ENCODE measurements at regions not wholly inside any gene's neighbourhood (a gene's known extent, or its start where the extent isn't known, plus 50 kb on each side); places are given as distances from the start of the nearest gene placed in this dataset.

GRCh38 chr1:173360487-173361063 is 116.6 kb upstream of the PRDX6 start:
- no peak for TF ChIP-seq TCF12 (IDR thresholded peaks at IDR 0.05; ENCODE audit: low read depth)
- TF ChIP-seq TAF1 (IDR thresholded peaks at IDR 0.05; ENCODE audit: low read depth): no peak
- TF ChIP-seq EGR1 (IDR thresholded peaks at IDR 0.05): no peak
- TF ChIP-seq FOXM1 (IDR thresholded peaks at IDR 0.05; ENCODE audit: borderline replicate concordance, low read depth): no peak
- TF ChIP-seq EP300 (IDR thresholded peaks at IDR 0.05; ENCODE audit: borderline replicate concordance): no peak

GRCh38 chr1:173362543-173362942 is 114.6 kb upstream of the PRDX6 start:
- no peak for TF ChIP-seq MAX (IDR thresholded peaks at IDR 0.05)
- TF ChIP-seq USF1 (IDR thresholded peaks at IDR 0.05): no peak
- no peak for TF ChIP-seq EP300 (IDR thresholded peaks at IDR 0.05; ENCODE audit: borderline replicate concordance)
- TF ChIP-seq REST (IDR thresholded peaks at IDR 0.05; ENCODE audit: low read depth): no peak
- TF ChIP-seq TAF1 (IDR thresholded peaks at IDR 0.05; ENCODE audit: low read depth): no peak
- TF ChIP-seq CREB1 (IDR thresholded peaks at IDR 0.05; ENCODE audit: low read depth): no peak
- no peak for TF ChIP-seq NFIC (IDR thresholded peaks at IDR 0.05)
- no peak for TF ChIP-seq TCF12 (IDR thresholded peaks at IDR 0.05; ENCODE audit: low read depth)
- no peak for TF ChIP-seq FOXM1 (IDR thresholded peaks at IDR 0.05; ENCODE audit: borderline replicate concordance, low read depth)
- no peak for TF ChIP-seq ZBTB7A (IDR thresholded peaks at IDR 0.05; ENCODE audit: low read depth)

GRCh38 chr1:173364827-173365226 is 112.3 kb upstream of the PRDX6 start:
- TF ChIP-seq MAX (IDR thresholded peaks at IDR 0.05) (no peak), RAD21 (IDR thresholded peaks at IDR 0.05; ENCODE audit: low read depth) (no peak), EP300 (IDR thresholded peaks at IDR 0.05; ENCODE audit: borderline replicate concordance) (no peak), TAF1 (IDR thresholded peaks at IDR 0.05; ENCODE audit: low read depth) (no peak), CEBPB (IDR thresholded peaks at IDR 0.05) (no peak), EGR1 (IDR thresholded peaks at IDR 0.05) (no peak), NFIC (IDR thresholded peaks at IDR 0.05) (no peak), TEAD4 (IDR thresholded peaks at IDR 0.05) (no peak), ZBTB7A (IDR thresholded peaks at IDR 0.05; ENCODE audit: low read depth) (no peak), REST (IDR thresholded peaks at IDR 0.05; ENCODE audit: low read depth) (no peak), FOXM1 (IDR thresholded peaks at IDR 0.05; ENCODE audit: borderline replicate concordance, low read depth) (no peak), TCF12 (IDR thresholded peaks at IDR 0.05; ENCODE audit: low read depth) (no peak), CREB1 (IDR thresholded peaks at IDR 0.05; ENCODE audit: low read depth) (no peak), YY1 (IDR thresholded peaks at IDR 0.05; ENCODE audit: low read depth) (no peak), USF1 (IDR thresholded peaks at IDR 0.05) (no peak)

GRCh38 chr1:173365341-173365740 is 111.8 kb upstream of the PRDX6 start:
- TF ChIP-seq REST (IDR thresholded peaks at IDR 0.05; ENCODE audit: low read depth): no peak
- TF ChIP-seq ZBTB7A (IDR thresholded peaks at IDR 0.05; ENCODE audit: low read depth): no peak
- no peak for TF ChIP-seq RAD21 (IDR thresholded peaks at IDR 0.05; ENCODE audit: low read depth)
- TF ChIP-seq YY1 (IDR thresholded peaks at IDR 0.05; ENCODE audit: low read depth): no peak
- no peak for TF ChIP-seq NFIC (IDR thresholded peaks at IDR 0.05)
- TF ChIP-seq CEBPB (IDR thresholded peaks at IDR 0.05): no peak
- TF ChIP-seq EGR1 (IDR thresholded peaks at IDR 0.05): no peak
- TF ChIP-seq CREB1 (IDR thresholded peaks at IDR 0.05; ENCODE audit: low read depth): no peak
- no peak for TF ChIP-seq TCF12 (IDR thresholded peaks at IDR 0.05; ENCODE audit: low read depth)
- TF ChIP-seq EP300 (IDR thresholded peaks at IDR 0.05; ENCODE audit: borderline replicate concordance): no peak

Data from Ishikawa (cell line).